ENCODE measurements at regions not wholly inside any gene's neighbourhood (a gene's known extent, or its start where the extent isn't known, plus 50 kb on each side); places are given as distances from the start of the nearest gene placed in this dataset.

DNA sequence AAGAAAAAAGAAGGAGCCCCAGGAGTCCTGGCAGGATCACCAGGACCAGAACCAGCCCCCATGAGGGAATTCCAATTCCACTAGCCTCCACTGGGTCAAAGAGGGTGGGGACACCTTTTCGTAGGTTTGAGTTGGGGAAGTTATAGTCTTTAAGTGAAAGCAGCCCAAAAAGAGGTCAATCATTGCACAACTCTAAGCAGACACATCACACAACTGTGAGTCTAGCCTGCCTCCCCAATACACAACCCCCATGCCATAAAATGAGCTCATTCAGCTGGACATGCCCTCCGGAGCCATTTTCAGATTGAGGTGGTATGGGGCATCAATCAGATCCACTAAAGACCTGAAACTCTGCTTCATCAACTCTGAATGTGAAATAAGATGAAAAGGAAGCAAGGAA, 179.9 kb downstream of the NPHP4 start:
- DNase-seq (ENCODE audit: low spot score), result no peak

GRCh38 chr1:5811419-5811818, 180.8 kb downstream of the NPHP4 start:
- DNase-seq (ENCODE audit: low spot score), result no peak

GRCh38 chr1:5810553-5811270, 181.5 kb downstream of the NPHP4 start:
- DNase-seq (ENCODE audit: low spot score), result no peak

GRCh38 chr1:5810131-5810530, 182.1 kb downstream of the NPHP4 start:
- DNase-seq (ENCODE audit: low spot score), result no peak

- no peak for DNase-seq (ENCODE audit: low spot score)
Observed at GRCh38 chr1:5809207-5809788, 182.9 kb downstream of the NPHP4 start.

GRCh38 chr1:5803851-5804250, 188.4 kb downstream of the NPHP4 start:
- no peak for DNase-seq (ENCODE audit: low spot score)

- DNase-seq (ENCODE audit: low spot score), result no peak
Observed at GRCh38 chr1:5802606-5803005, 189.6 kb downstream of the NPHP4 start.

DNA sequence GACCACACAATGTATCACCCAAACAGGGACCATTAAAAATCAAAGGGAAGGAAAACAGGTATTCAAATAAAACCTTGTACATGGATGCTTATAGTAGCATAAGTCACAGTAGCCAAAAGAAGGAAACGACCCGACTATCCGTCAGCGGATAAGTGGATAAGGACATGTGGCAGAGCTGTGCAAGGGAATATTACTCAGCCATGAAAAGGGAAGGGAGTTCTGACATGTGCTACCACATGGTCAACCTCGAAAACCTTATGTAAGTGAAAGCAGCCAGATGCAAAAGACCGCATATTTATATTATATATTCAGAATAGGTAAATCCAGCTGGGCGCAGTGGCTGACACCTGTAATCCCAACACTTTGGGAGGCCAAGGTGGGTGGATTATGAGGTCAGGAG, 193.3 kb downstream of the NPHP4 start:
- no peak for DNase-seq (ENCODE audit: low spot score)

- DNase-seq (ENCODE audit: low spot score), result no peak
Observed at GRCh38 chr1:5798151-5798730, 194.0 kb downstream of the NPHP4 start.

GRCh38 chr1:5796028-5796427, 196.2 kb downstream of the NPHP4 start:
- no peak for DNase-seq (ENCODE audit: low spot score)

- no peak for DNase-seq (ENCODE audit: low spot score)
Observed at GRCh38 chr1:5794279-5794678, 197.9 kb downstream of the NPHP4 start.

- DNase-seq (ENCODE audit: low spot score), result no peak
Observed at GRCh38 chr1:5793516-5793915, 198.7 kb downstream of the NPHP4 start.

DNA sequence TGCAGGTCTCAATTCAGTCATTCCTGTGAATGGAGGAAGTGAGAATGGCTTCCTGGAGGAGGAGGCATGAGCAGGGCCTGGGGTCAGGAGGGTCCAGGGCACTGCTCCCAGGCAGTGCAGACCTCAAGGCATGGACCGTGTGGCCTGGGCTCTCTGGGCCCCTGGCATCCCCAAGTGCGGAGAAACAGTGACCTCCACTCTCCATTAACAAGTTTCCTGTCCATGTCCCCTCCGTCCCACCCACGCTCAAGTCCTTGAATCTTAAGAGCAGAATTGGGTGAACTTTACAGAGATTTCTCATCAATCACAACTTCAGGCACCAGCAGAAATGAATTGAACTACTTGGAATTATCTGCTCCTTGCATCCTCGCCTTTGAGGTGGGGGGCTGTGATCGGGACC, 211.1 kb downstream of the NPHP4 start:
- DNase-seq (ENCODE audit: low spot score), result no peak

DNA sequence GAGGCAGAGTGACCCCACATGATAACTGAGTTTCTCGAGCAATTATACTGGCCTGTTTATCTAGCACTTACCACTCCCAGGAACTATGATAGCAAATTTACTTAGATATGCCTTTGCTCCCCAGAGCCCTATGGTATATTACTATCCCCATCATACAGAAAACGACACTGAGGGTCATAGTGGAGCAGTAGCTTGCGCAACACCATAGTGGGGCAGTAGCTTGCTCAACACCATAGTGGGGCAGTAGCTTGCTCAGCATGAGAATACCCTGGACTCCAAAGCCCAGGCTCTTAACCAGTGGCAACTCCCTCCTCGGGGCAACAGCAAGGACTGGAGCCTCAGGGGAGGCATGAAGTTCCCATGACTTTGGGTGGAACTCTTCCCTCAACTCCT, 211.9 kb downstream of the NPHP4 start:
- no peak for DNase-seq (ENCODE audit: low spot score)

GRCh38 chr1:5779608-5780323, 212.5 kb downstream of the NPHP4 start:
- no peak for DNase-seq (ENCODE audit: low spot score)

DNA sequence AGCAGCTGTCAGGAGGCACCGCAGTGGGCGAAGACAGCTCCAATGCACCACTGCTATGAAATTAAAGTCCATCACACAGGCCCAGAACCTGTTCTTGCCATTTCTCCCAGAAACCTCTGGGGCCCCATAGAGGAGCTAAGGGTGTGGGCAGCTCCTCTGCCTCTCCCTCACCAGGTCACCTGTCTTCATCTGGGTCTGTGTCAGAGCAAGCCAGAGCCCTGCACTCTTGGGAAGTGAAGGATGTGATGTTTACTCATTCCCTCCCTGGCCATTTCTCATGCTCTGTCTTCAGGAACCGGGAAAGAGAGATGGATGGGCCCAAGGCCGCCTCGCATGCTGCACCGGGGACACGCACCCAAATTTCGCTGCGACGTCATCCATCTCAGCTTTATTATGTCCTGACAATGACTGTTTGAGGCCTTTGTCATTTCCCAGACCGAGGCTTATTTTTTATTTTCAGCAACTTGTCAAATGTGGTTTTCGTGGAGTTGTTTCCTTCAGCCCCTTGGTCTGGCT, 216.1 kb downstream of the NPHP4 start:
- no peak for DNase-seq (ENCODE audit: low spot score)

DNA sequence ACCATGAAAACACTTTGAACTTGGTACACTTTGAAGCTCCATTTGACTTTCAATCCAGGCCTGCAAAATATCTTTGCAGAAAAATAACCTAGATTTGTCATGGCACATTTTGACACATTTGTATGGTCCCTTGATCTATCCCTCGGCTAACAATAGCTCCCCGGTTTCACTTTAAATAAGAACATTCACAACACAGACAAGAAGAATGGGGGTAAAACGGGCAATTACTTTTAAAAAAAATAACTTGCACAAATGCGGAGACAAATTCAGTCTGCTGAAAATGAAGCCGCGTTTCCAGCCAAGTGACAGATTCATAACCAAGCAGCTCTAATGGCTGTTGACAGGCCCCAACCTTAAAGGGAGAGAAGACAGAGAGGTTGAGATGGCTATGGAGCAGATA, 218.2 kb downstream of the NPHP4 start:
- no peak for DNase-seq (ENCODE audit: low spot score)

GRCh38 chr1:5771788-5772187, 220.4 kb downstream of the NPHP4 start:
- no peak for DNase-seq (ENCODE audit: low spot score)

- no peak for DNase-seq (ENCODE audit: low spot score)
Observed at GRCh38 chr1:5770981-5771765, 221.1 kb downstream of the NPHP4 start.

DNA sequence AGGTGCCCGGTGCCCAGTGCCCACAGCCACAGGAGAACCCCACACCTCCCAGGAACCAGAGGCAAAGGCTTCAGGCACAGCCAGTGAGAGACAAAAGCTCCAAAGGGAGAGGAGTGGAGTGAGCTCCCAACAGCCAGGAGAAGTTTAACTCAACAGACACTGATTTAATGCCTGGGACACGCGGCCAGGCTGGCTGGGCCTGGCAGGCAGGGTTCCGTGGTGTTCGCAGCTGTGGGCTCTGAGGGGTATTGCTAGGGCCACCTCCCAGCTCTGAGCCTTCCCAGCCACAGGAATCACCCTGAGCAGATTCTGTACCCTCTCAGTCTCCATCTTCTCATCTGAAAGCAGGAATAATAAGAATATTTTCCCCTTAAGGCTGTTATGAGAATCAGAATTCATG, 222.5 kb downstream of the NPHP4 start:
- no peak for DNase-seq (ENCODE audit: low spot score)

- no peak for DNase-seq (ENCODE audit: low spot score)
Observed at GRCh38 chr1:5769146-5769545, 223.1 kb downstream of the NPHP4 start.

DNA sequence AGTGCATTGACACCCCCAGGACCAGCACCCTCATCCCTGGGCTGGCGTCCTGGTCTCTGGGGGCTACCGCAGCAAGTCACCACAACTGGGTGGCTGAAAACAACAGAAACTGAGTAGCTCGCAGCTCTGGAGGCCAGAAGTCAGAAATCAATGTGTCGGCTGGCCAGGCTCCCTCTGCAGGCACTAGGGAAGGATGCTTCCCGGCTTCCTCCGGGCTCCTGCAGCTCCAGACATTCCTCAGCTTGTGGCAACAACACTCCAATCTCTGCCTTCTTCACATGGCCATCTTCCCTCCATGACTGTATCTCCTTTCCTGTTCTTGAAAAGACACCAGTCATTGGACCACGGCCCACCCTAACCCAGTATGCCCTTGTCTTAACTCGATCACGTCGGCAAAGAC, 224.2 kb downstream of the NPHP4 start:
- no peak for DNase-seq (ENCODE audit: low spot score)

Measured in activated CD4-positive, alpha-beta T cell treated with anti-CD3 and anti-CD28 coated beads, Interleukin-2, Interleukin-4, amounts not matched to agents 100 ng/mL and 50 ng/mL, durations not matched to agents 16 hours and 8 hours (primary cell).